ENCODE measurements at regions not wholly inside any gene's neighbourhood (a gene's known extent, or its start where the extent isn't known, plus 50 kb on each side); places are given as distances from the start of the nearest gene placed in this dataset.

DNA sequence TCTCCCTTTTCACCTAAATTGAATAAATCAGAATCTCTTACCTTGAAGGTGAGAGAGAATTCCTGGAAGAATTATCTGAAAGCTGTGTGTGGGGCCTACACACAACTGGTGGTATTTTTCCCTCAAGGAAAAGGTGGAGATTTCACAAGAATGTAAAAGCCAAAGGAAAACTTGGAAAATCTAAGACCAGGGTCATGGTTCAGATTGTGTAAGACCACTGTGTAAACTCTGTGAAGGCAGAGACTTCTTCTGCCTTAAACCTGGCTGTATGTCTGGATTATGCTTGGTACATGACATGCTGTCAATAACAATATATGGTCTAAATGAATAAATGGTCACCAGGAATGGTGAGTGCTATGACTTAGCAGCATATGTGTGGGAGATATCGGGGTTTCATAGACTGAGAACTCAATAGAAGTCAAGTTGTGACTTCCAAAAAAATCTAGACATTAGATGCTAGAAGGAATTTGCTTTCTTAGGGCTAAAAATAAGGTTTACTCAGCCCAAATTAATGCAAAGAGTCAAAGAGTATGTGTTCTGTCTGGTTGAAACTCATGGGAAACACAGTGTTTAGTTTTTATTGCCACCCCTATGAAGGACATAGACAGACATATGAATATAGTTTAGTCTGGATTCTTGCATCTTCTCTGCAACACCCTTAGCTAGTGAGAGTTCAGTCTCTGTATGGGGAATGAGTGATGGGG, 163.7 kb downstream of the SNAPC1 start:
- TF ChIP-seq, protein P1, sequence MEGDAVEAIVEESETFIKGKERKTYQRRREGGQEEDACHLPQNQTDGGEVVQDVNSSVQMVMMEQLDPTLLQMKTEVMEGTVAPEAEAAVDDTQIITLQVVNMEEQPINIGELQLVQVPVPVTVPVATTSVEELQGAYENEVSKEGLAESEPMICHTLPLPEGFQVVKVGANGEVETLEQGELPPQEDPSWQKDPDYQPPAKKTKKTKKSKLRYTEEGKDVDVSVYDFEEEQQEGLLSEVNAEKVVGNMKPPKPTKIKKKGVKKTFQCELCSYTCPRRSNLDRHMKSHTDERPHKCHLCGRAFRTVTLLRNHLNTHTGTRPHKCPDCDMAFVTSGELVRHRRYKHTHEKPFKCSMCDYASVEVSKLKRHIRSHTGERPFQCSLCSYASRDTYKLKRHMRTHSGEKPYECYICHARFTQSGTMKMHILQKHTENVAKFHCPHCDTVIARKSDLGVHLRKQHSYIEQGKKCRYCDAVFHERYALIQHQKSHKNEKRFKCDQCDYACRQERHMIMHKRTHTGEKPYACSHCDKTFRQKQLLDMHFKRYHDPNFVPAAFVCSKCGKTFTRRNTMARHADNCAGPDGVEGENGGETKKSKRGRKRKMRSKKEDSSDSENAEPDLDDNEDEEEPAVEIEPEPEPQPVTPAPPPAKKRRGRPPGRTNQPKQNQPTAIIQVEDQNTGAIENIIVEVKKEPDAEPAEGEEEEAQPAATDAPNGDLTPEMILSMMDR (IDR thresholded peaks at IDR 0.05) = no peak
- no peak for TF ChIP-seq EZH2 (IDR thresholded peaks at IDR 0.05; ENCODE audit: borderline replicate concordance, insufficient read depth, low read depth, low read length, poor library complexity, severe bottlenecking)
